CD4-positive, alpha-beta T cell (primary cell): ENCODE measurements at regions not wholly inside any gene's neighbourhood (a gene's known extent, or its start where the extent isn't known, plus 50 kb on each side); places are given as distances from the start of the nearest gene placed in this dataset.

ENCODE experiments used
- ATAC-seq: fragments of 200-7000 bp; cut with Tn5 transposase; one replicate; pipeline ENCODE4 v1.10.0; 2022; ENCODE audit warnings: mild to moderate bottlenecking; ENCODE audit not compliant: poor library complexity
- CTCF ChIA-PET: fragments of 350-600 bp; sonication (Branson Sonifier 250); formaldehyde crosslinking; loops from one replicate; lab custom pipeline; 2021; ENCODE audit warnings: antibody characterized with exemption, inconsistent platforms; lab: Charles Lee
- POLR2A ChIA-PET: fragments of 350-600 bp; sonication (Branson Sonifier 250); formaldehyde crosslinking; loops from one replicate; lab custom pipeline; 2021; ENCODE audit warnings: antibody characterized with exemption, inconsistent platforms; lab: Charles Lee
- DNase-seq, 14 experiments: peaks; one replicate each; pipeline ENCODE4 v3.0.0-alpha.2; 2013 to 2020; ENCODE audit warnings: mixed read lengths in 2 of 14
- H3K27ac ChIP-seq, 2 donors: one replicate each; pipeline versions ENCODE4 v1.5.1 to v1.7.0; 2013; ENCODE audit warnings: low read length in 2 of 2, low read depth in 1 of 2, mild to moderate bottlenecking in 1 of 2
- H3K27me3 ChIP-seq, 2 experiments: 1 replicate in 1 of 2; 2 replicates in 1 of 2; pipeline versions ENCODE4 v1.6.1 to v1.7.0; 2013; ENCODE audit warnings: low read length in 2 of 2, control low read depth in 1 of 2, mild to moderate bottlenecking in 1 of 2, moderate library complexity in 1 of 2; ENCODE audit not compliant: insufficient read depth in 2 of 2, control insufficient read depth in 1 of 2
- H3K36me3 ChIP-seq: one replicate; pipeline ENCODE4 v1.6.1; 2013; ENCODE audit warnings: low read length, control low read depth; ENCODE audit not compliant: insufficient read depth
- H3K4me1 ChIP-seq: one replicate; pipeline ENCODE4 v1.6.1; 2013; ENCODE audit warnings: low read length, control low read depth; ENCODE audit not compliant: insufficient read depth
- H3K4me3 ChIP-seq: one replicate; pipeline ENCODE4 v1.5.1; 2013; ENCODE audit warnings: mild to moderate bottlenecking, low read length, moderate library complexity
- H3K9me3 ChIP-seq, 2 experiments: 1 replicate in 1 of 2; 2 replicates in 1 of 2; pipeline versions ENCODE4 v1.6.1 to v1.7.0; 2013; ENCODE audit warnings: low read length in 2 of 2, mild to moderate bottlenecking in 2 of 2, control low read depth in 1 of 2, moderate library complexity in 1 of 2; ENCODE audit not compliant: control insufficient read depth in 1 of 2, insufficient read depth in 1 of 2
- H3K27ac Mint-ChIP-seq: one replicate; pipeline ENCODE4 v1.8.0; 2020; ENCODE audit warnings: mixed read lengths
- H3K27me3 Mint-ChIP-seq: one replicate; pipeline ENCODE4 v1.8.0; 2021; ENCODE audit warnings: mixed read lengths
- H3K36me3 Mint-ChIP-seq: one replicate; pipeline ENCODE4 v1.8.0; 2021; ENCODE audit warnings: low read depth, mixed read lengths
- H3K4me1 Mint-ChIP-seq: one replicate; pipeline ENCODE4 v1.8.0; 2021; ENCODE audit warnings: low read depth, mixed read lengths
- H3K4me3 Mint-ChIP-seq: one replicate; pipeline ENCODE4 v1.8.0; 2020; ENCODE audit warnings: mild to moderate bottlenecking, mixed read lengths
- H3K9me3 Mint-ChIP-seq: one replicate; pipeline ENCODE4 v1.8.0; 2020; ENCODE audit warnings: mixed read lengths
- CTCF ChIP-seq: fragments of 200-600 bp; IDR thresholded peaks from one replicate; pipeline ENCODE4 v1.8.0; 2022; ENCODE audit warnings: antibody characterized with exemption, mild to moderate bottlenecking
- intact Hi-C, 2 experiments: fragments of 100-400 bp; cut with DNase I in 1 of 2; cut with micrococcal nuclease in 1 of 2; formaldehyde crosslinking; loops; one replicate each; pipeline versions ENCODE4 v1.15.1 to v1.9.0; 2023 to 2025; cut with DNase I, micrococcal nuclease

GRCh38 chr20:23267909-23268308 lies 82.7 kb upstream of the NXT1 start:
- intact Hi-C loops: no loop called here
- H3K36me3 Mint-ChIP-seq: no peaks in the 10 kb centered on the region
- DNase-seq (no peak), ATAC-seq (no peak)
- H3K27ac Mint-ChIP-seq: no peak overlapping the region
- H3K4me1 Mint-ChIP-seq: no peaks in the 10 kb centered on the region
- Histone ChIP-seq H3K4me3 (no peak overlapping the region), H3K27ac (no peak overlapping the region), H3K9me3 (peaks cover 16 to 31% of the 10 kb centered on the region in 2 experiments), H3K4me1 (no peaks in the 10 kb centered on the region), H3K36me3 (no peaks in the 10 kb centered on the region), H3K27me3 (no peaks in the 10 kb centered on the region)
- H3K27me3 Mint-ChIP-seq: peaks cover 11% of the 10 kb centered on the region
- POLR2A ChIA-PET: no interaction called here
- H3K4me3 Mint-ChIP-seq: no peak overlapping the region
- no peak for TF ChIP-seq CTCF
- H3K9me3 Mint-ChIP-seq: peaks cover 13% of the 10 kb centered on the region
- CTCF ChIA-PET: no interaction called here

GRCh38 chr20:23266530-23267398 lies 83.8 kb upstream of the NXT1 start:
- ATAC-seq (no peak), DNase-seq (no peak)
- H3K36me3 Mint-ChIP-seq: no peaks in the 10 kb centered on the region
- peaks cover 8% of the 10 kb centered on the region for H3K27me3 Mint-ChIP-seq
- Histone ChIP-seq H3K4me1 (no peaks in the 10 kb centered on the region), H3K27me3 (no peaks in the 10 kb centered on the region), H3K9me3 (peaks cover 16 to 31% of the 10 kb centered on the region in 2 experiments), H3K36me3 (no peaks in the 10 kb centered on the region), H3K27ac (no peak overlapping the region), H3K4me3 (no peak overlapping the region)
- intact Hi-C loops: no loop called here
- H3K4me3 Mint-ChIP-seq: no peak overlapping the region
- ChIA-PET CTCF (no interaction called here), POLR2A (no interaction called here)
- H3K4me1 Mint-ChIP-seq: no peaks in the 10 kb centered on the region
- no peak for TF ChIP-seq CTCF
- H3K27ac Mint-ChIP-seq: no peak overlapping the region
- H3K9me3 Mint-ChIP-seq: peaks cover 13% of the 10 kb centered on the region

- Histone ChIP-seq H3K4me1 (no peaks in the 10 kb centered on the region), H3K27me3 (no peaks in the 10 kb centered on the region), H3K9me3 (peaks cover 16 to 27% of the 10 kb centered on the region in 2 experiments), H3K27ac (no peak overlapping the region), H3K4me3 (no peak overlapping the region), H3K36me3 (no peaks in the 10 kb centered on the region)
- ATAC-seq (no peak), DNase-seq (no peak)
- Mint-ChIP-seq H3K27me3 (peaks cover 8% of the 10 kb centered on the region), H3K9me3 (peaks cover 13% of the 10 kb centered on the region), H3K4me1 (no peaks in the 10 kb centered on the region), H3K36me3 (no peaks in the 10 kb centered on the region), H3K27ac (no peak overlapping the region), H3K4me3 (no peak overlapping the region)
- ChIA-PET POLR2A (no interaction called here), CTCF (no interaction called here)
- no peak for TF ChIP-seq CTCF
- intact Hi-C loops: no loop called here
Observed at GRCh38 chr20:23265226-23265625, 85.4 kb upstream of the NXT1 start.
